ENCODE measurements at regions not wholly inside any gene's neighbourhood (a gene's known extent, or its start where the extent isn't known, plus 50 kb on each side); places are given as distances from the start of the nearest gene placed in this dataset.

- TF ChIP-seq KLF5 (IDR thresholded peaks at IDR 0.05; ENCODE audit: partially characterized antibody) (no peak), TAF1 (IDR thresholded peaks at IDR 0.05; ENCODE audit: borderline replicate concordance, low read depth, low read length) (no peak), SIN3A (IDR thresholded peaks at IDR 0.05; ENCODE audit: low read depth, low read length) (no peak)
Observed at GRCh38 chr16:64773184-64773583, 348.7 kb downstream of the CDH11 start (continued).

GRCh38 chr16:64771273-64771672 lies 350.6 kb downstream of the CDH11 start:
- intact Hi-C loops (cut with micrococcal nuclease; ENCODE audit: unreplicated experiment) (no loop called here), in situ Hi-C loops (cut with MboI) (no loop called here)
- SMC1A ChIA-PET (ENCODE audit: uncharacterized antibody, unreplicated experiment): no interaction called here
- FAIRE-seq (no peak), ATAC-seq (no peak), DNase-seq (ENCODE audit: low read depth, low spot score) (no peak)
- H3K4me1 ChIP-seq (ENCODE audit: control insufficient read depth, insufficient read depth, low read length): no peaks in the 10 kb centered on the region
- H3K4me2 ChIP-seq (ENCODE audit: control insufficient read depth, insufficient read depth): no peak overlapping the region
- 34% methylated on average over 13 of the region's 13 CpGs for WGBS (ENCODE audit: insufficient coverage, insufficient replicate concordance, low lambda C conversion rate, missing lambda C conversion rate)
- TF ChIP-seq ZNF24 (IDR thresholded peaks at IDR 0.05): no peak
- no peak for TF ChIP-seq PKNOX1 (IDR thresholded peaks at IDR 0.05)
- no peak for TF ChIP-seq RAD21 (IDR thresholded peaks at IDR 0.05; ENCODE audit: insufficient read depth, low read depth, low read length)
- no TSS peak for BruUV-seq (replicated peaks)
- RAD21 ChIA-PET (ENCODE audit: unreplicated experiment): no interaction called here
- no peak overlapping the region for H3K27ac ChIP-seq (ENCODE audit: control insufficient read depth, insufficient read depth)
- CTCF ChIA-PET: interaction anchor here (0.9 kb wide), 1 partner anchor 11 kb away, joined by 3 read pairs; no protein-coding TSS in a partner anchor
- no peaks in the 10 kb centered on the region for H3K9me3 ChIP-seq (replicated peaks; ENCODE audit: control insufficient read depth, insufficient read depth, low read length)
- POLR2A ChIA-PET: no interaction called here
- H4K20me1 ChIP-seq (ENCODE audit: control insufficient read depth, insufficient read depth): no peaks in the 10 kb centered on the region
- no peak overlapping the region for H3K4me3 ChIP-seq
- H2AFZ ChIP-seq (ENCODE audit: control insufficient read depth, low read depth, low read length): no peak overlapping the region
- no peaks in the 10 kb centered on the region for H3K79me2 ChIP-seq (ENCODE audit: control insufficient read depth, insufficient read depth, low read length)
- no peaks in the 10 kb centered on the region for H3K27me3 ChIP-seq (replicated peaks in 1 of 2; ENCODE audit: control insufficient read depth in 2 of 2, insufficient read depth in 2 of 2, low read length in 1 of 2)
- H3K36me3 ChIP-seq (ENCODE audit: control insufficient read depth in 2 of 2, insufficient read depth in 2 of 2, low read length in 1 of 2): no peaks in the 10 kb centered on the region
- H3K9ac ChIP-seq (ENCODE audit: control insufficient read depth, insufficient read depth, low read length): no peak overlapping the region

- ChIA-PET RAD21 (ENCODE audit: unreplicated experiment) (no interaction called here), POLR2A (no interaction called here), SMC1A (ENCODE audit: uncharacterized antibody, unreplicated experiment) (no interaction called here), CTCF (interaction anchor here (0.7 kb wide), 1 partner anchor 8 kb away, joined by 3 read pairs; no protein-coding TSS in a partner anchor)
- Histone ChIP-seq H3K4me3 (no peak overlapping the region), H3K9me3 (replicated peaks; ENCODE audit: control insufficient read depth, insufficient read depth, low read length) (no peaks in the 10 kb centered on the region), H4K20me1 (ENCODE audit: control insufficient read depth, insufficient read depth) (no peaks in the 10 kb centered on the region), H3K27me3 (replicated peaks in 1 of 2; ENCODE audit: control insufficient read depth in 2 of 2, insufficient read depth in 2 of 2, low read length in 1 of 2) (no peaks in the 10 kb centered on the region), H2AFZ (ENCODE audit: control insufficient read depth, low read depth, low read length) (no peak overlapping the region), H3K27ac (ENCODE audit: control insufficient read depth, insufficient read depth) (no peak overlapping the region), H3K4me2 (ENCODE audit: control insufficient read depth, insufficient read depth) (no peak overlapping the region), H3K79me2 (ENCODE audit: control insufficient read depth, insufficient read depth, low read length) (no peaks in the 10 kb centered on the region), H3K36me3 (ENCODE audit: control insufficient read depth in 2 of 2, insufficient read depth in 2 of 2, low read length in 1 of 2) (no peaks in the 10 kb centered on the region), H3K4me1 (ENCODE audit: control insufficient read depth, insufficient read depth, low read length) (no peaks in the 10 kb centered on the region), H3K9ac (ENCODE audit: control insufficient read depth, insufficient read depth, low read length) (no peak overlapping the region)
- WGBS (ENCODE audit: insufficient coverage, insufficient replicate concordance, low lambda C conversion rate, missing lambda C conversion rate): 0% methylated on average over 2 of the region's 2 CpGs
- in situ Hi-C loops (cut with MboI) (no loop called here), intact Hi-C loops (cut with micrococcal nuclease; ENCODE audit: unreplicated experiment) (no loop called here)
- ATAC-seq: no peak
- BruUV-seq (replicated peaks): no TSS peak
- FAIRE-seq: no peak
- DNase-seq (ENCODE audit: low read depth, low spot score): no peak
- TF ChIP-seq IKZF2 (IDR thresholded peaks at IDR 0.05) (no peak), MTA2 (IDR thresholded peaks at IDR 0.05; ENCODE audit: low read depth) (no peak), NKRF (conservative IDR thresholded peaks at IDR 0.05) (no peak), HDAC2 (IDR thresholded peaks at IDR 0.05) (no peak), IRF5 (IDR thresholded peaks at IDR 0.05; ENCODE audit: borderline replicate concordance) (no peak), POLR2AphosphoS5 (IDR thresholded peaks at IDR 0.05; ENCODE audit: low read length) (no peak), KAT2A (conservative IDR thresholded peaks at IDR 0.05; ENCODE audit: control insufficient read depth, low read depth, low read length) (no peak), PAX5 (IDR thresholded peaks at IDR 0.05; ENCODE audit: borderline replicate concordance, low read depth, low read length) (no peak), ZZZ3 (IDR thresholded peaks at IDR 0.05; ENCODE audit: control insufficient read depth, insufficient read length, low read depth) (no peak)
Observed at GRCh38 chr16:64762211-64762610, 359.7 kb downstream of the CDH11 start.
